Activated naive CD8-positive, alpha-beta T cell treated with anti-CD3 and anti-CD28 coated beads, Interleukin-2, amount 10 ng/mL, durations not matched to agents 7 days and 5 days (primary cell): ENCODE measurements at regions not wholly inside any gene's neighbourhood (a gene's known extent, or its start where the extent isn't known, plus 50 kb on each side); places are given as distances from the start of the nearest gene placed in this dataset.
A peak's percentile ranks its signal among the peaks of the same experiment; 100 is the strongest.

Experiments
- ATAC-seq: fragments of 150-1000 bp; cut with Tn5 transposase; one replicate; pipeline ENCODE4 v1.10.0; 2021; ENCODE audit warnings: low read depth, moderate library complexity
- POLR2A ChIA-PET: fragments of 350-600 bp; sonication (Branson Sonifier 250); formaldehyde crosslinking; loops from one replicate; lab custom pipeline; 2021; ENCODE audit warnings: antibody characterized with exemption; lab: Charles Lee
- DNase-seq: peaks from one replicate; pipeline ENCODE4 v3.0.0; 2021
- H3K27ac Mint-ChIP-seq: one replicate; pipeline ENCODE4 v1.8.0; 2022; ENCODE audit warnings: mild to moderate bottlenecking, mixed read lengths
- H3K27me3 Mint-ChIP-seq: one replicate; pipeline ENCODE4 v1.8.0; 2022; ENCODE audit warnings: mild to moderate bottlenecking, moderate library complexity, mixed read lengths
- H3K36me3 Mint-ChIP-seq: one replicate; pipeline ENCODE4 v1.8.0; 2021; ENCODE audit warnings: mild to moderate bottlenecking, mixed read lengths
- H3K4me1 Mint-ChIP-seq: one replicate; pipeline ENCODE4 v1.8.0; 2021; ENCODE audit warnings: mixed read lengths
- H3K4me3 Mint-ChIP-seq: one replicate; pipeline ENCODE4 v1.8.0; 2022; ENCODE audit warnings: mild to moderate bottlenecking, moderate library complexity, mixed read lengths
- H3K9me3 Mint-ChIP-seq: one replicate; pipeline ENCODE4 v1.8.0; 2021; ENCODE audit warnings: mixed read lengths

GRCh38 chr6:170082067-170082466 lies 208.8 kb downstream of the DLL1 start:
- peaks cover 2% of the 10 kb centered on the region for H3K36me3 Mint-ChIP-seq
- no peak overlapping the region for H3K27ac Mint-ChIP-seq
- H3K4me3 Mint-ChIP-seq: no peak overlapping the region
- no peak for ATAC-seq
- POLR2A ChIA-PET: interaction anchor here (1.7 kb wide), 1 partner anchor 65 kb away, joined by 5 read pairs; no protein-coding TSS in a partner anchor
- no peak for DNase-seq
- peaks cover 24% of the 10 kb centered on the region for H3K4me1 Mint-ChIP-seq
- peaks cover 7% of the 10 kb centered on the region for H3K27me3 Mint-ChIP-seq
- peaks cover 5% of the 10 kb centered on the region for H3K9me3 Mint-ChIP-seq

- peaks cover 7% of the 10 kb centered on the region for H3K27me3 Mint-ChIP-seq
- peaks cover 2% of the 10 kb centered on the region for H3K36me3 Mint-ChIP-seq
- ATAC-seq: no peak
- POLR2A ChIA-PET: no interaction called here
- peaks cover 5% of the 10 kb centered on the region for H3K9me3 Mint-ChIP-seq
- peaks cover 24% of the 10 kb centered on the region for H3K4me1 Mint-ChIP-seq
- DNase-seq: no peak
- H3K4me3 Mint-ChIP-seq: no peak overlapping the region
- H3K27ac Mint-ChIP-seq: no peak overlapping the region
These were observed 209.3 kb downstream of the DLL1 start for GRCh38 chr6:170081556-170081955.

GRCh38 chr6:170080828-170081371 lies 210.0 kb downstream of the DLL1 start:
- no peak for DNase-seq
- Mint-ChIP-seq H3K27me3 (peaks cover 7% of the 10 kb centered on the region), H3K27ac (no peak overlapping the region), H3K4me1 (peaks cover 20% of the 10 kb centered on the region), H3K4me3 (no peak overlapping the region), H3K36me3 (peaks cover 2% of the 10 kb centered on the region), H3K9me3 (peaks cover 5% of the 10 kb centered on the region)
- no peak for ATAC-seq
- POLR2A ChIA-PET: no interaction called here

- ATAC-seq (no peak), DNase-seq (no peak)
- H3K27ac Mint-ChIP-seq: no peak overlapping the region
- H3K9me3 Mint-ChIP-seq: peaks cover 5% of the 10 kb centered on the region
- peaks cover 19% of the 10 kb centered on the region for H3K4me1 Mint-ChIP-seq
- peaks cover 7% of the 10 kb centered on the region for H3K27me3 Mint-ChIP-seq
- peaks cover 2% of the 10 kb centered on the region for H3K36me3 Mint-ChIP-seq
- H3K4me3 Mint-ChIP-seq: no peak overlapping the region
- POLR2A ChIA-PET: interaction anchor here (0.6 kb wide), 1 partner anchor 182 kb away, joined by 3 read pairs; no protein-coding TSS in a partner anchor
These were observed 210.6 kb downstream of the DLL1 start for GRCh38 chr6:170080169-170080827.

- H3K9me3 Mint-ChIP-seq: peaks cover 5% of the 10 kb centered on the region
- H3K4me1 Mint-ChIP-seq: peaks cover 6% of the 10 kb centered on the region
- peaks cover 2% of the 10 kb centered on the region for H3K36me3 Mint-ChIP-seq
- POLR2A ChIA-PET: no interaction called here
- H3K27me3 Mint-ChIP-seq: peaks cover 19% of the 10 kb centered on the region
- no peak for ATAC-seq
- no peak for DNase-seq
- H3K27ac Mint-ChIP-seq: no peak overlapping the region
- no peak overlapping the region for H3K4me3 Mint-ChIP-seq
These were observed 214.3 kb downstream of the DLL1 start for GRCh38 chr6:170076466-170077165.

- POLR2A ChIA-PET: no interaction called here
- H3K4me1 Mint-ChIP-seq: peaks cover 2% of the 10 kb centered on the region
- no peak overlapping the region for H3K27ac Mint-ChIP-seq
- H3K27me3 Mint-ChIP-seq: peaks cover 27% of the 10 kb centered on the region
- ATAC-seq: no peak
- H3K4me3 Mint-ChIP-seq: no peak overlapping the region
- H3K9me3 Mint-ChIP-seq: peaks cover 5% of the 10 kb centered on the region
- peaks cover 2% of the 10 kb centered on the region for H3K36me3 Mint-ChIP-seq
- DNase-seq: no peak
These were observed 215.1 kb downstream of the DLL1 start for GRCh38 chr6:170075659-170076223.

- Mint-ChIP-seq H3K4me1 (peaks cover 2% of the 10 kb centered on the region), H3K27me3 (peaks cover 34% of the 10 kb centered on the region), H3K4me3 (no peak overlapping the region), H3K9me3 (peaks cover 9% of the 10 kb centered on the region), H3K36me3 (peaks cover 7% of the 10 kb centered on the region), H3K27ac (no peak overlapping the region)
- peak; percentile 22 for DNase-seq
- POLR2A ChIA-PET: no interaction called here
- ATAC-seq: no peak
These were observed 216.0 kb downstream of the DLL1 start for GRCh38 chr6:170074907-170075306.

- Mint-ChIP-seq H3K36me3 (peaks cover 7% of the 10 kb centered on the region), H3K27ac (no peak overlapping the region), H3K4me1 (peaks cover 2% of the 10 kb centered on the region), H3K27me3 (peaks cover 37% of the 10 kb centered on the region), H3K9me3 (peaks cover 13% of the 10 kb centered on the region), H3K4me3 (no peak overlapping the region)
- POLR2A ChIA-PET: no interaction called here
- no peak for ATAC-seq
- DNase-seq: no peak
These were observed 216.4 kb downstream of the DLL1 start for GRCh38 chr6:170074435-170074834.

- no peaks in the 10 kb centered on the region for H3K4me1 Mint-ChIP-seq
- H3K4me3 Mint-ChIP-seq: no peak overlapping the region
- H3K36me3 Mint-ChIP-seq: peaks cover 8% of the 10 kb centered on the region
- POLR2A ChIA-PET: no interaction called here
- no peak for DNase-seq
- no peak for ATAC-seq
- H3K9me3 Mint-ChIP-seq: peaks cover 12% of the 10 kb centered on the region
- peaks cover 38% of the 10 kb centered on the region for H3K27me3 Mint-ChIP-seq
- H3K27ac Mint-ChIP-seq: no peak overlapping the region
These were observed 217.0 kb downstream of the DLL1 start for GRCh38 chr6:170073846-170074245.

GRCh38 chr6:170072246-170072645 lies 218.6 kb downstream of the DLL1 start:
- POLR2A ChIA-PET: no interaction called here
- Mint-ChIP-seq H3K36me3 (peaks cover 8% of the 10 kb centered on the region), H3K27ac (no peak overlapping the region), H3K4me3 (no peak overlapping the region), H3K4me1 (no peaks in the 10 kb centered on the region), H3K27me3 (peaks cover 34% of the 10 kb centered on the region), H3K9me3 (peaks cover 11% of the 10 kb centered on the region)
- DNase-seq: no peak
- ATAC-seq: no peak

- H3K4me3 Mint-ChIP-seq: no peak overlapping the region
- peaks cover 8% of the 10 kb centered on the region for H3K36me3 Mint-ChIP-seq
- H3K4me1 Mint-ChIP-seq: no peaks in the 10 kb centered on the region
- no peak overlapping the region for H3K27ac Mint-ChIP-seq
- H3K9me3 Mint-ChIP-seq: peaks cover 11% of the 10 kb centered on the region
- POLR2A ChIA-PET: no interaction called here
- DNase-seq (no peak), ATAC-seq (no peak)
- peaks cover 34% of the 10 kb centered on the region for H3K27me3 Mint-ChIP-seq
These were observed 221.3 kb downstream of the DLL1 start for GRCh38 chr6:170069611-170070010.

- H3K4me1 Mint-ChIP-seq: peaks cover 2% of the 10 kb centered on the region
- H3K36me3 Mint-ChIP-seq: peaks cover 8% of the 10 kb centered on the region
- no peak overlapping the region for H3K4me3 Mint-ChIP-seq
- ATAC-seq: no peak
- POLR2A ChIA-PET: no interaction called here
- H3K27me3 Mint-ChIP-seq: peaks cover 37% of the 10 kb centered on the region
- DNase-seq: no peak
- no peak overlapping the region for H3K27ac Mint-ChIP-seq
- H3K9me3 Mint-ChIP-seq: peaks cover 11% of the 10 kb centered on the region
These were observed 222.4 kb downstream of the DLL1 start for GRCh38 chr6:170068496-170068895.

GRCh38 chr6:170067923-170068360 lies 222.9 kb downstream of the DLL1 start:
- Mint-ChIP-seq H3K27me3 (peaks cover 35% of the 10 kb centered on the region), H3K9me3 (peaks cover 11% of the 10 kb centered on the region), H3K36me3 (peaks cover 8% of the 10 kb centered on the region), H3K4me3 (no peak overlapping the region), H3K4me1 (peaks cover 2% of the 10 kb centered on the region), H3K27ac (no peak overlapping the region)
- no peak for DNase-seq
- POLR2A ChIA-PET: no interaction called here
- no peak for ATAC-seq
